ENCODE measurements at regions not wholly inside any gene's neighbourhood (a gene's known extent, or its start where the extent isn't known, plus 50 kb on each side); places are given as distances from the start of the nearest gene placed in this dataset.

DNA sequence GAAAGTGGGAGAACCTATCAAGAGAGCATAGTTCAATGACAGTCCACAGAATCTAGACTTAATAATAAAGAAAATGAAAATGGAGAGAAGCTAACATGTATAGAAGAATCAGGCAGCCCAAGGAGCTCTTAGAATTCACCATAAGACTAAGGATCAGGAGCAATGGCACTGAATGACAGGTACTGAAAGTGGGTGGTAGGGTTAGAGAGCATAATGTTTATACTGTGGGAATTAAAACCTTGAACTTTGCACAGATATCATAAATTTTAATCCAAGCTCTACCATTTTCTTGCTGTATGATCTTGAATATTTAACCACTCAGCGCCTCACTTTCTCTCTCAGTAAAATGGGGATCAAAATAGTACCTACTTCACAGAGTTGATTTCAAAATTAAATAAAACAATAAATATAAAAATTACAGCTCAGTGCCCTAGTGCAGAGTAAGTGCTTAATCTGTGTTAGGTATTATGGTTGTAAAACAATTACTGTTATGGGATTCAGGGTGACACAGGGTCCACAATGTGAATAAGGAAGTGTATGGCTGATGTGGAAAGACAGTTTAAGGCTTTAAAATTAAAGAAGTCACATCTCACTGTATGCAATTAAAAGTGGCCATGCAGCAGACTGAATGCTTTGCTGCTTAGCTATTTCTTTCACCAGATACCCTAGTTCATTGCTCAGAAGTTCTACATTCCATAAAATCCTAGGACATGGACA lies 319.8 kb downstream of the HINT1 start:
- ChIA-PET CTCF (ENCODE audit: partially characterized antibody) (no interaction called here), POLR2A (ENCODE audit: partially characterized antibody) (no interaction called here)
- H3K23me2 ChIP-seq (ENCODE audit: low read depth, low read length), result no peaks in the 10 kb centered on the region
- no peaks in the 10 kb centered on the region for H3K79me1 ChIP-seq (ENCODE audit: low read depth, low read length)
- H4K91ac ChIP-seq (replicated peaks; ENCODE audit: insufficient read length, low read length), result no peak overlapping the region
- no peak overlapping the region for H2BK12ac ChIP-seq (ENCODE audit: low read depth, low read length)
- peaks cover 0 to 3% of the 10 kb centered on the region in 2 experiments; a peak in 1 of 4 replicates for H3K9me3 ChIP-seq (ENCODE audit: insufficient read depth in 2 of 2, low read depth in 1 of 2, low read length in 1 of 2)
- H3K27me3 ChIP-seq (replicated peaks in 1 of 4; ENCODE audit: control insufficient read depth in 3 of 4, extremely low read depth in 1 of 4, insufficient read depth in 3 of 4, low read length in 3 of 4), result no peaks in the 10 kb centered on the region
- no peaks in the 10 kb centered on the region for H3K4me1 ChIP-seq (replicated peaks in 1 of 4; ENCODE audit: control insufficient read depth in 3 of 4, insufficient read depth in 4 of 4, low read length in 3 of 4)
- H3K79me2 ChIP-seq (ENCODE audit: control insufficient read depth in 1 of 2, insufficient read depth in 2 of 2, low read length in 2 of 2), result no peaks in the 10 kb centered on the region
- no peaks in the 10 kb centered on the region for H3K36me3 ChIP-seq (ENCODE audit: control insufficient read depth in 2 of 4, insufficient read depth in 4 of 4, low read length in 3 of 4)
- no peak overlapping the region for H4K5ac ChIP-seq (ENCODE audit: insufficient read length, low read depth, low read length)
- 100% methylated on average over 1 of the region's 1 CpG; no CpG with 5 or more reads in 1 of the 2 experiments for WGBS, 2 experiments (ENCODE audit: extremely low coverage in 1 of 2, insufficient coverage in 1 of 2, insufficient read length in 1 of 2, insufficient replicate concordance in 2 of 2, low coverage in 1 of 2, low lambda C conversion rate in 2 of 2, missing lambda C conversion rate in 1 of 2)
- no peak overlapping the region for H2BK15ac ChIP-seq (ENCODE audit: low read length)
- no peak for TF ChIP-seq GTF2F1 (IDR thresholded peaks at IDR 0.05; ENCODE audit: borderline replicate concordance, low read depth, low read length)
- no peak for TF ChIP-seq MAFK (IDR thresholded peaks at IDR 0.05; ENCODE audit: low read depth, low read length)
- TF ChIP-seq HDAC2 (IDR thresholded peaks at IDR 0.05; ENCODE audit: borderline replicate concordance in 1 of 2, low read depth in 2 of 2, low read length in 2 of 2), result no peak
- no peak for TF ChIP-seq NRF1 (IDR thresholded peaks at IDR 0.05; ENCODE audit: low read depth, low read length)
- TF ChIP-seq SP4 (IDR thresholded peaks at IDR 0.05; ENCODE audit: low read length), result no peak
- TF ChIP-seq, protein P1, sequence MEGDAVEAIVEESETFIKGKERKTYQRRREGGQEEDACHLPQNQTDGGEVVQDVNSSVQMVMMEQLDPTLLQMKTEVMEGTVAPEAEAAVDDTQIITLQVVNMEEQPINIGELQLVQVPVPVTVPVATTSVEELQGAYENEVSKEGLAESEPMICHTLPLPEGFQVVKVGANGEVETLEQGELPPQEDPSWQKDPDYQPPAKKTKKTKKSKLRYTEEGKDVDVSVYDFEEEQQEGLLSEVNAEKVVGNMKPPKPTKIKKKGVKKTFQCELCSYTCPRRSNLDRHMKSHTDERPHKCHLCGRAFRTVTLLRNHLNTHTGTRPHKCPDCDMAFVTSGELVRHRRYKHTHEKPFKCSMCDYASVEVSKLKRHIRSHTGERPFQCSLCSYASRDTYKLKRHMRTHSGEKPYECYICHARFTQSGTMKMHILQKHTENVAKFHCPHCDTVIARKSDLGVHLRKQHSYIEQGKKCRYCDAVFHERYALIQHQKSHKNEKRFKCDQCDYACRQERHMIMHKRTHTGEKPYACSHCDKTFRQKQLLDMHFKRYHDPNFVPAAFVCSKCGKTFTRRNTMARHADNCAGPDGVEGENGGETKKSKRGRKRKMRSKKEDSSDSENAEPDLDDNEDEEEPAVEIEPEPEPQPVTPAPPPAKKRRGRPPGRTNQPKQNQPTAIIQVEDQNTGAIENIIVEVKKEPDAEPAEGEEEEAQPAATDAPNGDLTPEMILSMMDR (IDR thresholded peaks at IDR 0.05; ENCODE audit: control extremely low read depth in 1 of 3, insufficient read depth in 1 of 3, low read depth in 1 of 3, low read length in 3 of 3), result no peak
- no peak for TF ChIP-seq ASH2L (IDR thresholded peaks at IDR 0.05; ENCODE audit: low read length)
- TF ChIP-seq EP300 (IDR thresholded peaks at IDR 0.05; ENCODE audit: borderline replicate concordance in 1 of 2, low read depth in 2 of 2, low read length in 2 of 2), result no peak
- TF ChIP-seq RNF2 (IDR thresholded peaks at IDR 0.05; ENCODE audit: borderline replicate concordance, low read depth, low read length, missing control alignments, poor library complexity, severe bottlenecking), result no peak
- TF ChIP-seq TAF1 (IDR thresholded peaks at IDR 0.05; ENCODE audit: low read depth, low read length), result no peak
- no peak overlapping the region for H3K18ac ChIP-seq (ENCODE audit: extremely low read depth, low read length)
- no peak overlapping the region for H3K4ac ChIP-seq (replicated peaks; ENCODE audit: insufficient read length, low read depth, low read length)
- H3K4me3 ChIP-seq (ENCODE audit: extremely low read depth in 1 of 4, insufficient read depth in 2 of 4, low read depth in 3 of 4, low read length in 4 of 4), result no peak overlapping the region
- no peak overlapping the region for H4K8ac ChIP-seq (ENCODE audit: extremely low read depth, insufficient read depth, low read length)
- no peak overlapping the region for H3K23ac ChIP-seq (ENCODE audit: insufficient read length)
- H2BK5ac ChIP-seq (ENCODE audit: low read depth, low read length), result no peak overlapping the region
- no peak for FAIRE-seq
- no peak overlapping the region for H2AK5ac ChIP-seq (ENCODE audit: low read depth, low read length)
- no peak overlapping the region for H3K4me2 ChIP-seq (ENCODE audit: insufficient read depth in 1 of 2, low read depth in 2 of 2, low read length in 2 of 2)
- no peak overlapping the region for H3K56ac ChIP-seq (replicated peaks; ENCODE audit: insufficient read length, low read depth, low read length)
- no peak overlapping the region for H3K9ac ChIP-seq (replicated peaks in 1 of 4; ENCODE audit: extremely low read depth in 1 of 4, low read depth in 3 of 4, low read length in 3 of 4)
- no peak overlapping the region for H2BK120ac ChIP-seq (replicated peaks; ENCODE audit: low read depth, low read length)
- no peak overlapping the region for H3K27ac ChIP-seq (ENCODE audit: low read depth, low read length)
- H3K14ac ChIP-seq (ENCODE audit: insufficient read length), result no peak overlapping the region
- H2AFZ ChIP-seq (ENCODE audit: low read length), result no peak overlapping the region
- H2BK20ac ChIP-seq (ENCODE audit: low read length), result no peak overlapping the region
- no peak for DNase-seq (ENCODE audit: low read depth in 1 of 2, low spot score in 2 of 2)
- no peaks in the 10 kb centered on the region for H4K20me1 ChIP-seq (replicated peaks in 1 of 2; ENCODE audit: control insufficient read depth in 1 of 2, insufficient read depth in 2 of 2, low read length in 2 of 2)

Measured in H1 (cell line).